ENCODE measurements at regions not wholly inside any gene's neighbourhood (a gene's known extent, or its start where the extent isn't known, plus 50 kb on each side); places are given as distances from the start of the nearest gene placed in this dataset.

DNA sequence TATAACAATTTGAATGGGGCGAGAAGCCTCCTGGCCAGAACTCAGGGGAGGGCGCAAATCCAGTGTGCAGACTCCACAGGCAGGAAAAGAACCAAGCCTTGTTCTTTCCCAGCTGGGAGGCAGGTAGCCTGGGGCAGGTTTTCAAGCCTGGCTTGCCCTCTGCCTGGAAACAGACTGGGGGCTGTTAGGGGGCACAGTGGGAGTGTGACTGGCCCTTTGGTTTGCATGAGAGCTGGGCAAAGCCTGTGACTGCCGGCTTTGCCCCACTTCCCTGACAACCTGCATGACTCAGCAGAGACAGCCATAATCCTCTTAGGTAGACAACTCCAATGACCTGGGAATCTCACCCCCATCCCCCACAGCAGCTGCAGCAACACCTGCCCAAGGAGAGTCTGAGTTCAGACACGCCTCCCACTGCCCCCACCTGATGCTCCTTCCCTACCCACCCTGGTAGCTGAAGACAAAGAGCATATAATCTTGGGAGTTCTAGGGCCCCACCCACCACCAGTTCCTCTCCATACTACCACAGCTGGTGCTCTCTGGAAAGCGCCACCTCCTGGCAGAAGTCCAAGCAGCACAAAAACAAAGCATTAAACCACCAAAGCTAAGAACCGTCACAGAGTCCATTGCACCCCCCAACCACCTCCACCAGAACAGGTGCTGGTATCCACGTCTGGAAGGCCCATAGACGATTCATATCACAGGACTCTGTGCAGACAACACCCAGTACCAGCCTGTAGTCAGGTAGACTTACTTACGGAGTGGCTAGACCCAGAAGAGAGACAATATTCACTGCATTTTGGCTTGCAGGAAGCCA is 402.5 kb downstream of the STK39 start:
- TF ChIP-seq RAD21 (IDR thresholded peaks at IDR 0.05) (no peak), CTCF (IDR thresholded peaks at IDR 0.05; ENCODE audit: low read depth, low read length, missing input control) (no peak), NR2F2 (IDR thresholded peaks at IDR 0.05) (no peak), HNF4G (IDR thresholded peaks at IDR 0.05) (no peak)
- Histone ChIP-seq H3K27me3 (ENCODE audit: control insufficient read depth in 4 of 4, insufficient read depth in 4 of 4, low read length in 3 of 4) (no peaks in the 10 kb centered on the region), H3K9me3 (ENCODE audit: control insufficient read depth in 4 of 4, low read length in 3 of 4) (no peaks in the 10 kb centered on the region), H3K4me3 (ENCODE audit: low read depth in 1 of 3, low read length in 3 of 3) (no peak overlapping the region), H3K9ac (ENCODE audit: low read depth in 1 of 2, low read length in 2 of 2) (no peak overlapping the region), H3K36me3 (ENCODE audit: control insufficient read depth in 4 of 4, insufficient read depth in 3 of 4, low read depth in 1 of 4, low read length in 3 of 4) (no peaks in the 10 kb centered on the region), H3K27ac (ENCODE audit: low read depth in 1 of 2, low read length in 2 of 2) (no peak overlapping the region), H3K4me1 (ENCODE audit: control insufficient read depth in 4 of 4, insufficient read depth in 4 of 4, low read length in 3 of 4) (no peaks in the 10 kb centered on the region)
- WGBS, result 86% methylated on average over 9 of the region's 9 CpGs
- no peak for DNase-seq (ENCODE audit: low spot score)

GRCh38 chr2:167843657-167844056 is 403.7 kb downstream of the STK39 start:
- 89% methylated on average over 2 of the region's 2 CpGs for WGBS
- no peak overlapping the region for H3K4me3 ChIP-seq (ENCODE audit: low read depth in 1 of 3, low read length in 3 of 3)
- no peak overlapping the region for H3K27ac ChIP-seq (ENCODE audit: low read depth in 1 of 2, low read length in 2 of 2)
- H3K27me3 ChIP-seq (ENCODE audit: control insufficient read depth in 4 of 4, insufficient read depth in 4 of 4, low read length in 3 of 4), result no peaks in the 10 kb centered on the region
- no peaks in the 10 kb centered on the region for H3K36me3 ChIP-seq (ENCODE audit: control insufficient read depth in 4 of 4, insufficient read depth in 3 of 4, low read depth in 1 of 4, low read length in 3 of 4)
- DNase-seq (ENCODE audit: low spot score), result no peak
- no peaks in the 10 kb centered on the region for H3K4me1 ChIP-seq (ENCODE audit: control insufficient read depth in 4 of 4, insufficient read depth in 4 of 4, low read length in 3 of 4)
- no peaks in the 10 kb centered on the region for H3K9me3 ChIP-seq (ENCODE audit: control insufficient read depth in 4 of 4, low read length in 3 of 4)
- H3K9ac ChIP-seq (ENCODE audit: low read depth in 1 of 2, low read length in 2 of 2), result no peak overlapping the region
- TF ChIP-seq HNF4G (IDR thresholded peaks at IDR 0.05) (no peak), ZBTB33 (IDR thresholded peaks at IDR 0.05) (no peak), HNF4A (conservative IDR thresholded peaks at IDR 0.05) (no peak), NR2F2 (IDR thresholded peaks at IDR 0.05) (no peak), FOXA1 (IDR thresholded peaks at IDR 0.05) (no peak), YY1 (IDR thresholded peaks at IDR 0.05) (no peak), EGR1 (IDR thresholded peaks at IDR 0.05; ENCODE audit: low read depth in 2 of 2) (no peak), SP1 (IDR thresholded peaks at IDR 0.05) (no peak), RXRA (IDR thresholded peaks at IDR 0.05) (no peak), RAD21 (IDR thresholded peaks at IDR 0.05) (no peak), GABPA (IDR thresholded peaks at IDR 0.05 in 1 of 2, conservative IDR thresholded peaks at IDR 0.05 in 1 of 2) (no peak)

DNA sequence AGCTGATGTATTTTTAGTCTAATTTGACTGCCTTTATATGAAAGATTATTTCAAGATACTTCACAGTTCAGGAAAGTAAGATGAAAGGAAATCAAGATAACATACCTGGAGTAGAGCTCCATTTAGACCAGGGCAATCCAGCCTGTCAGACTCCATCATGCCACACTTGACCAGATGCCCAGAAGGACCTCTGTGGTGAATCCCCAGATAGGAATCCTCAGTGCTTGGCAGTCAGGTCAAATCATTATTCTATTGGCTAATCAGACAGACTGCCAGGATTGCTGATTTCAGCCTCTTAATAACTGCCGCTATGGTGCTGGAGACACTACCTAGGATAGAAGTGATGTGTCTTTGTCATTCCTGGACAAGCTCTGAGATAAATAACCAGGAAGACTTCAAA is 404.2 kb downstream of the STK39 start:
- WGBS, result 94% methylated on average over 1 of the region's 1 CpG

More for the DNA sequence above, 404.2 kb downstream of the STK39 start:
- Histone ChIP-seq H3K9ac (ENCODE audit: low read depth in 1 of 2, low read length in 2 of 2) (no peak overlapping the region), H3K36me3 (ENCODE audit: control insufficient read depth in 4 of 4, insufficient read depth in 3 of 4, low read depth in 1 of 4, low read length in 3 of 4) (no peaks in the 10 kb centered on the region), H3K4me1 (ENCODE audit: control insufficient read depth in 4 of 4, insufficient read depth in 4 of 4, low read length in 3 of 4) (no peaks in the 10 kb centered on the region), H3K27ac (ENCODE audit: low read depth in 1 of 2, low read length in 2 of 2) (no peak overlapping the region), H3K9me3 (ENCODE audit: control insufficient read depth in 4 of 4, low read length in 3 of 4) (no peaks in the 10 kb centered on the region), H3K27me3 (ENCODE audit: control insufficient read depth in 4 of 4, insufficient read depth in 4 of 4, low read length in 3 of 4) (no peaks in the 10 kb centered on the region), H3K4me3 (ENCODE audit: low read depth in 1 of 3, low read length in 3 of 3) (no peak overlapping the region)
- TF ChIP-seq REST (IDR thresholded peaks at IDR 0.05) (no peak), FOXA2 (IDR thresholded peaks at IDR 0.05) (no peak), EGR1 (IDR thresholded peaks at IDR 0.05; ENCODE audit: low read depth in 2 of 2) (no peak), RXRA (IDR thresholded peaks at IDR 0.05) (no peak), TAF1 (conservative IDR thresholded peaks at IDR 0.05) (no peak), HNF4A (conservative IDR thresholded peaks at IDR 0.05) (no peak)
- no peak for DNase-seq (ENCODE audit: low spot score)
